ENCODE measurements at regions not wholly inside any gene's neighbourhood (a gene's known extent, or its start where the extent isn't known, plus 50 kb on each side); places are given as distances from the start of the nearest gene placed in this dataset.

GRCh38 chr9:23603311-23603710, 222.7 kb downstream of the ELAVL2 start:
- no peak for DNase-seq

- no peak for DNase-seq
Observed at GRCh38 chr9:23606107-23606506, 219.9 kb downstream of the ELAVL2 start.

- DNase-seq = no peak
Observed at GRCh38 chr9:23608456-23608855, 217.6 kb downstream of the ELAVL2 start.

- no peak for DNase-seq
Observed at GRCh38 chr9:23611869-23612268, 214.2 kb downstream of the ELAVL2 start.

- DNase-seq = no peak
Observed at GRCh38 chr9:23615569-23615968, 210.5 kb downstream of the ELAVL2 start.

GRCh38 chr9:23621188-23621587, 204.9 kb downstream of the ELAVL2 start:
- DNase-seq = no peak

- peak; percentile 35 for DNase-seq
Observed at GRCh38 chr9:23621924-23622323, 204.1 kb downstream of the ELAVL2 start.

- DNase-seq = no peak
Observed at GRCh38 chr9:23622396-23622795, 203.6 kb downstream of the ELAVL2 start.

- peak; percentile 79 for DNase-seq
Observed at GRCh38 chr9:23630488-23630887, 195.6 kb downstream of the ELAVL2 start.

GRCh38 chr9:23635276-23635675, 190.8 kb downstream of the ELAVL2 start:
- no peak for DNase-seq

GRCh38 chr9:23636199-23636598, 189.8 kb downstream of the ELAVL2 start:
- DNase-seq = peak; percentile 81

GRCh38 chr9:23638011-23638410, 188.0 kb downstream of the ELAVL2 start:
- no peak for DNase-seq

- no peak for DNase-seq
Observed at GRCh38 chr9:23638837-23639426, 187.1 kb downstream of the ELAVL2 start.

Data from MV-4-11 (cell line).